Endodermal cell (in vitro differentiated cells): ENCODE measurements at regions not wholly inside any gene's neighbourhood (a gene's known extent, or its start where the extent isn't known, plus 50 kb on each side); places are given as distances from the start of the nearest gene placed in this dataset.
A peak's percentile ranks its signal among the peaks of the same experiment; 100 is the strongest.

ENCODE experiments used
- DNase-seq: peaks from one replicate; pipeline ENCODE4 v3.0.0-alpha.2; 2017
- H3K27ac ChIP-seq: 2 replicates; pipeline ENCODE4 v1.5.1; 2013; ENCODE audit warnings: mild to moderate bottlenecking, low read depth, low read length, moderate library complexity
- H3K27me3 ChIP-seq: 2 replicates; pipeline ENCODE4 v1.6.1; 2013; ENCODE audit warnings: mild to moderate bottlenecking, low read length, moderate library complexity; ENCODE audit not compliant: insufficient read depth, control insufficient read depth, poor library complexity, severe bottlenecking
- H3K36me3 ChIP-seq: 2 replicates; pipeline ENCODE4 v1.7.0; 2013; ENCODE audit warnings: mild to moderate bottlenecking, low read length, moderate library complexity; ENCODE audit not compliant: control insufficient read depth, insufficient read depth
- H3K4me1 ChIP-seq: one replicate; pipeline ENCODE4 v1.7.0; 2013; ENCODE audit warnings: low read length; ENCODE audit not compliant: control insufficient read depth, insufficient read depth
- H3K4me3 ChIP-seq: 2 replicates; pipeline ENCODE4 v1.5.1; 2013; ENCODE audit warnings: mild to moderate bottlenecking, low read length, moderate library complexity
- H3K9ac ChIP-seq: 2 replicates; pipeline ENCODE4 v1.6.1; 2013; ENCODE audit warnings: mild to moderate bottlenecking, low read length, moderate library complexity; ENCODE audit not compliant: poor library complexity, severe bottlenecking; ENCODE audit errors: extremely low read depth
- H3K9me3 ChIP-seq: 2 replicates; pipeline ENCODE4 v1.6.1; 2013; ENCODE audit warnings: mild to moderate bottlenecking, low read length, moderate library complexity; ENCODE audit not compliant: control insufficient read depth
- H3K27ac Mint-ChIP-seq: 2 replicates; pipeline ENCODE4 v1.8.0; 2020; ENCODE audit warnings: mixed read lengths
- H3K27me3 Mint-ChIP-seq: 2 replicates; pipeline ENCODE4 v1.8.0; 2021; ENCODE audit warnings: mild to moderate bottlenecking, mixed read lengths; ENCODE audit not compliant: insufficient read depth
- H3K36me3 Mint-ChIP-seq: 2 replicates; pipeline ENCODE4 v1.8.0; 2020; ENCODE audit warnings: low read depth, mixed read lengths
- H3K4me1 Mint-ChIP-seq: 2 replicates; pipeline ENCODE4 v1.8.0; 2020; ENCODE audit warnings: mixed read lengths
- H3K4me3 Mint-ChIP-seq: 2 replicates; pipeline ENCODE4 v1.8.0; 2020; ENCODE audit warnings: mild to moderate bottlenecking, moderate library complexity, mixed read lengths
- H3K9me3 Mint-ChIP-seq: 2 replicates; pipeline ENCODE4 v1.8.0; 2020; ENCODE audit warnings: mild to moderate bottlenecking, mixed read lengths
- CTCF ChIP-seq: fragments of 200-600 bp; sonication (generic); conservative IDR thresholded peaks from 2 replicates; pipeline ENCODE4 v1.5.0; 2021; ENCODE audit warnings: antibody characterized with exemption, mild to moderate bottlenecking
- WGBS, 2 experiments: methylation state at CpG; one replicate each; pipeline versions ENCODE4 v1.1.5 to v1.1.7; 2013; ENCODE audit warnings: missing lambda C conversion rate in 2 of 2, mixed read lengths in 1 of 2; ENCODE audit not compliant: insufficient coverage in 1 of 2, insufficient read length in 1 of 2; 5-methylcytosine and 5-hydroxymethylcytosine counted together

- Histone ChIP-seq H3K9me3 (no peaks in the 10 kb centered on the region), H3K9ac (no peak overlapping the region), H3K36me3 (no peaks in the 10 kb centered on the region), H3K4me1 (no peaks in the 10 kb centered on the region), H3K4me3 (no peak overlapping the region), H3K27ac (no peak overlapping the region), H3K27me3 (no peaks in the 10 kb centered on the region)
- no peak for TF ChIP-seq CTCF
- Mint-ChIP-seq H3K4me3 (no peak overlapping the region), H3K36me3 (no peaks in the 10 kb centered on the region), H3K4me1 (no peaks in the 10 kb centered on the region), H3K27ac (no peak overlapping the region), H3K9me3 (peaks cover 3% of the 10 kb centered on the region), H3K27me3 (no peaks in the 10 kb centered on the region)
- no peak for DNase-seq
- 85 to 93% methylated on average over 3 to 8 of the region's 8 CpGs for whole genome bisulfite sequencing, 2 experiments
These were observed 66.8 kb upstream of the PCSK1 start for GRCh38 chr5:96499753-96500345.

GRCh38 chr5:96501991-96502646 lies 69.1 kb upstream of the PCSK1 start:
- no peaks in the 10 kb centered on the region for H3K4me1 Mint-ChIP-seq
- H3K27me3 ChIP-seq = no peaks in the 10 kb centered on the region
- TF ChIP-seq CTCF = no peak
- no peak for DNase-seq
- WGBS, 2 experiments = 90% methylated on average over 1 of the region's 1 CpG; no CpG with 5 or more reads in 1 of the 2 experiments
- H3K4me1 ChIP-seq = no peaks in the 10 kb centered on the region
- H3K4me3 Mint-ChIP-seq = no peak overlapping the region
- H3K4me3 ChIP-seq = no peak overlapping the region
- H3K27ac ChIP-seq = no peak overlapping the region
- no peak overlapping the region for H3K27ac Mint-ChIP-seq
- H3K9ac ChIP-seq = no peak overlapping the region
- H3K9me3 Mint-ChIP-seq = no peaks in the 10 kb centered on the region
- H3K36me3 Mint-ChIP-seq = no peaks in the 10 kb centered on the region
- no peaks in the 10 kb centered on the region for H3K27me3 Mint-ChIP-seq
- no peaks in the 10 kb centered on the region for H3K9me3 ChIP-seq
- no peaks in the 10 kb centered on the region for H3K36me3 ChIP-seq

GRCh38 chr5:96503501-96504236 lies 70.6 kb upstream of the PCSK1 start:
- Histone ChIP-seq H3K36me3 (no peaks in the 10 kb centered on the region), H3K27me3 (no peaks in the 10 kb centered on the region), H3K27ac (peak overlapping the region; percentile 74), H3K9me3 (no peaks in the 10 kb centered on the region), H3K4me1 (no peaks in the 10 kb centered on the region), H3K9ac (no peak overlapping the region), H3K4me3 (no peak overlapping the region)
- H3K9me3 Mint-ChIP-seq = no peaks in the 10 kb centered on the region
- DNase-seq = no peak
- 67 to 87% methylated on average over 5 to 15 of the region's 15 CpGs for WGBS, 2 experiments
- no peak for TF ChIP-seq CTCF
- no peak overlapping the region for H3K27ac Mint-ChIP-seq
- H3K27me3 Mint-ChIP-seq = no peaks in the 10 kb centered on the region
- no peaks in the 10 kb centered on the region for H3K36me3 Mint-ChIP-seq
- H3K4me3 Mint-ChIP-seq = no peak overlapping the region
- H3K4me1 Mint-ChIP-seq = no peaks in the 10 kb centered on the region
